B cell (primary cell): ENCODE measurements at regions not wholly inside any gene's neighbourhood (a gene's known extent, or its start where the extent isn't known, plus 50 kb on each side); places are given as distances from the start of the nearest gene placed in this dataset.

Experiments used
- ATAC-seq: fragments of 200-7000 bp; cut with Tn5 transposase; one replicate; pipeline ENCODE4 v1.10.0; 2021; ENCODE audit warnings: low read depth, mild to moderate bottlenecking, moderate number of reproducible peaks, moderate library complexity
- CTCF ChIA-PET: fragments of 350-600 bp; sonication (Branson Sonifier 250); formaldehyde crosslinking; loops from one replicate; lab custom pipeline; 2021; ENCODE audit warnings: antibody characterized with exemption, inconsistent platforms; lab: Charles Lee
- POLR2A ChIA-PET: fragments of 350-600 bp; sonication (Branson Sonifier 250); formaldehyde crosslinking; loops from one replicate; lab custom pipeline; 2021; ENCODE audit warnings: antibody characterized with exemption; lab: Charles Lee
- DNase-seq: peaks from one replicate; pipeline ENCODE4 v3.0.0; 2013
- H2AFZ ChIP-seq: 2 replicates; pipeline ENCODE4 v1.6.1; 2012; ENCODE audit warnings: mild to moderate bottlenecking, low read depth, low read length; ENCODE audit not compliant: insufficient read depth, poor library complexity, severe bottlenecking
- H3K27ac ChIP-seq, 2 donors: 1 replicate in 1 of 2; 2 replicates in 1 of 2; pipeline ENCODE4 v1.5.1; 2012 to 2013; ENCODE audit warnings: low read length in 2 of 2, mild to moderate bottlenecking in 2 of 2, moderate library complexity in 1 of 2
- H3K27me3 ChIP-seq, 4 experiments: fragments of 200-600 bp in 1 of 4; sonication (generic) in 1 of 4; replicated peaks in 1 of 4; 1 replicate in 2 of 4; 2 replicates in 2 of 4; pipeline versions ENCODE4 v1.6.1 to v1.7.0; 2013 to 2016; ENCODE audit warnings: low read length in 3 of 4, mild to moderate bottlenecking in 2 of 4, mixed read lengths in 1 of 4, moderate library complexity in 1 of 4; ENCODE audit not compliant: insufficient read depth in 4 of 4, control insufficient read depth in 3 of 4; ENCODE audit errors: control extremely low read depth in 1 of 4
- H3K36me3 ChIP-seq, 2 experiments: replicated peaks in 1 of 2; 1 replicate in 1 of 2; 2 replicates in 1 of 2; pipeline versions ENCODE4 v1.6.1 to v1.7.1; 2013; ENCODE audit warnings: low read length in 1 of 2; ENCODE audit not compliant: insufficient read depth in 2 of 2, control insufficient read depth in 1 of 2; ENCODE audit errors: control extremely low read depth in 1 of 2, extremely low read depth in 1 of 2
- H3K4me1 ChIP-seq, 2 donors: fragments of 200-600 bp in 1 of 2; sonication (generic) in 1 of 2; 1 replicate in 1 of 2; 2 replicates in 1 of 2; pipeline versions ENCODE4 v1.5.1 to v1.6.1; 2013 to 2017; ENCODE audit warnings: low read length in 2 of 2; ENCODE audit not compliant: control insufficient read depth in 2 of 2, insufficient read depth in 2 of 2
- H3K4me2 ChIP-seq: replicated peaks from 2 replicates; pipeline ENCODE3; 2012; ENCODE audit warnings: mild to moderate bottlenecking, low read depth, low read length; ENCODE audit not compliant: poor library complexity, severe bottlenecking
- H3K4me3 ChIP-seq, 5 experiments: fragments of 200-600 bp in 1 of 5; sonication (generic) in 1 of 5; 1 replicate in 3 of 5; 2 replicates in 2 of 5; pipeline versions ENCODE4 v1.5.1 to v1.7.0; 2011 to 2016; ENCODE audit warnings: low read length in 4 of 5, mild to moderate bottlenecking in 4 of 5, low read depth in 2 of 5, control low read depth in 1 of 5, moderate library complexity in 1 of 5; ENCODE audit not compliant: insufficient read depth in 1 of 5; ENCODE audit errors: control extremely low read depth in 1 of 5, extremely low read depth in 1 of 5
- H3K79me2 ChIP-seq: fragments of 200-600 bp; sonication (generic); one replicate; pipeline ENCODE4 v1.6.0; 2016; ENCODE audit warnings: low read length; ENCODE audit not compliant: control insufficient read depth, insufficient read depth
- H3K9ac ChIP-seq: fragments of 200-600 bp; sonication (generic); 2 replicates; pipeline ENCODE4 v1.6.1; 2017; ENCODE audit warnings: mild to moderate bottlenecking, low read length, moderate library complexity
- H3K9me3 ChIP-seq, 3 donors: one replicate each; pipeline versions ENCODE4 v1.6.1 to v1.7.1; 2013; ENCODE audit warnings: low read length in 2 of 3; ENCODE audit not compliant: control insufficient read depth in 2 of 3, insufficient read depth in 1 of 3; ENCODE audit errors: control extremely low read depth in 1 of 3
- H4K20me1 ChIP-seq: 2 replicates; pipeline ENCODE4 v1.6.0; 2012; ENCODE audit warnings: mild to moderate bottlenecking, low read length; ENCODE audit not compliant: insufficient read depth, control insufficient read depth, poor library complexity, severe bottlenecking
- H3K27ac Mint-ChIP-seq: one replicate; pipeline ENCODE4 v1.8.0; 2021; ENCODE audit warnings: mixed read lengths
- H3K27me3 Mint-ChIP-seq: one replicate; pipeline ENCODE4 v1.8.0; 2021; ENCODE audit warnings: mixed read lengths
- H3K4me1 Mint-ChIP-seq: one replicate; pipeline ENCODE4 v1.8.0; 2021; ENCODE audit warnings: mixed read lengths
- H3K4me3 Mint-ChIP-seq: one replicate; pipeline ENCODE4 v1.8.0; 2021; ENCODE audit warnings: mixed read lengths
- H3K9me3 Mint-ChIP-seq: one replicate; pipeline ENCODE4 v1.8.0; 2022; ENCODE audit warnings: mixed read lengths; ENCODE audit not compliant: insufficient read depth
- CTCF ChIP-seq: fragments of 200-600 bp; IDR thresholded peaks from one replicate; pipeline ENCODE4 v1.8.0; 2022; ENCODE audit warnings: antibody characterized with exemption, mild to moderate bottlenecking
- EZH2 ChIP-seq: IDR thresholded peaks from 2 replicates; pipeline ENCODE4 v1.6.1; 2012; ENCODE audit warnings: borderline replicate concordance, low read depth, mild to moderate bottlenecking, moderate library complexity, low read length; ENCODE audit not compliant: insufficient read depth, poor library complexity, severe bottlenecking
- WGBS: methylation state at CpG from one replicate; pipeline ENCODE4 v1.1.5; 2013; ENCODE audit warnings: missing lambda C conversion rate; ENCODE audit not compliant: insufficient coverage; 5-methylcytosine and 5-hydroxymethylcytosine counted together
- intact Hi-C: fragments of 100-400 bp; cut with micrococcal nuclease; formaldehyde crosslinking; loops from one replicate; pipeline ENCODE4 v1.10.0; 2022

DNA sequence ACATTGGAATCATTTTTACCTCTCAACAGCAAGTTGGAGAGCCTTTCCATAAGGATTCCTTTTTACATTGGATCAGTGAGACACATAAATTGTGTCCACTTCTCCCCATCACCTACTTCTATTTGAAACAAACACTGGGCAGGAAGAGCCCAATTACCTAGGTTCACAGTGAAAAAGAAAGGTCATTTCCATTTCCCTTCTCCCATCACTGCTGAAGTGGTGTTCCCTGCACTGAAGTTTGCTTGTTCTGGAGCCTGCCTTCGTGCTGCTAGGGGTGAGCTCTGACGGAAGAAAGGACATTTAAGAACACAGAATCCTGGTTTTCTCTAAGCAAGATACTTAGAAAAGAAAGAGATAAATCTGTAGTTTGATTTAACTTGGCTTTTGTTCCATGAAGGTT is 123.8 kb upstream of the ZBTB20 start:
- H3K4me1 ChIP-seq, result no peaks in the 10 kb centered on the region
- H3K4me1 Mint-ChIP-seq, result no peaks in the 10 kb centered on the region
- H4K20me1 ChIP-seq, result no peaks in the 10 kb centered on the region
- no peak overlapping the region for H3K27ac ChIP-seq
- H3K4me3 Mint-ChIP-seq, result no peak overlapping the region
- no peaks in the 10 kb centered on the region for H3K9me3 Mint-ChIP-seq
- no peaks in the 10 kb centered on the region for H3K27me3 ChIP-seq
- H3K4me2 ChIP-seq, result no peak overlapping the region
- no peak overlapping the region for H2AFZ ChIP-seq
- no peaks in the 10 kb centered on the region for H3K36me3 ChIP-seq
- ChIA-PET POLR2A (no interaction called here), CTCF (no interaction called here)
- ATAC-seq, result no peak
- H3K9me3 ChIP-seq, result no peaks in the 10 kb centered on the region
- H3K79me2 ChIP-seq, result no peaks in the 10 kb centered on the region
- H3K4me3 ChIP-seq, result no peak overlapping the region
- TF ChIP-seq CTCF (no peak), EZH2 (no peak)
- no peak overlapping the region for H3K9ac ChIP-seq
- no CpG with 5 or more reads among the region's 2 CpGs for WGBS
- DNase-seq, result no peak
- H3K27me3 Mint-ChIP-seq, result peaks cover 3% of the 10 kb centered on the region
- intact Hi-C loops, result no loop called here
- no peak overlapping the region for H3K27ac Mint-ChIP-seq

GRCh38 chr3:115272036-115272824 is 125.1 kb upstream of the ZBTB20 start:
- Histone ChIP-seq H3K4me3 (no peak overlapping the region), H3K4me2 (no peak overlapping the region), H3K9ac (no peak overlapping the region), H3K36me3 (no peaks in the 10 kb centered on the region), H2AFZ (no peak overlapping the region), H3K27me3 (no peaks in the 10 kb centered on the region), H4K20me1 (no peaks in the 10 kb centered on the region), H3K4me1 (no peaks in the 10 kb centered on the region), H3K27ac (no peak overlapping the region), H3K9me3 (no peaks in the 10 kb centered on the region), H3K79me2 (no peaks in the 10 kb centered on the region)
- Mint-ChIP-seq H3K4me1 (no peaks in the 10 kb centered on the region), H3K27ac (no peak overlapping the region), H3K4me3 (no peak overlapping the region), H3K9me3 (no peaks in the 10 kb centered on the region), H3K27me3 (peaks cover 3% of the 10 kb centered on the region)
- WGBS, result 88% methylated on average over 1 of the region's 10 CpGs
- TF ChIP-seq EZH2 (no peak), CTCF (no peak)
- ChIA-PET CTCF (no interaction called here), POLR2A (no interaction called here)
- intact Hi-C loops, result no loop called here
- no peak for DNase-seq
- ATAC-seq, result no peak
